Progenitor cell of endocrine pancreas (in vitro differentiated cells): ENCODE measurements at regions not wholly inside any gene's neighbourhood (a gene's known extent, or its start where the extent isn't known, plus 50 kb on each side); places are given as distances from the start of the nearest gene placed in this dataset.

Experiments
- DNase-seq: peaks from one replicate; pipeline ENCODE4 v3.0.0; 2021; ENCODE audit warnings: low spot score; ENCODE audit not compliant: unreplicated experiment
- H3K27ac Mint-ChIP-seq: 2 replicates; pipeline ENCODE4 v1.8.0; 2021; ENCODE audit warnings: mild to moderate bottlenecking, moderate library complexity, mixed read lengths
- H3K27me3 Mint-ChIP-seq: 2 replicates; pipeline ENCODE4 v1.8.0; 2021; ENCODE audit warnings: mixed read lengths
- H3K36me3 Mint-ChIP-seq: 2 replicates; pipeline ENCODE4 v1.8.0; 2022; ENCODE audit warnings: mixed read lengths; ENCODE audit not compliant: insufficient read depth
- H3K4me1 Mint-ChIP-seq: 2 replicates; pipeline ENCODE4 v1.8.0; 2021; ENCODE audit warnings: low read depth, mixed read lengths
- H3K4me3 Mint-ChIP-seq: 2 replicates; pipeline ENCODE4 v1.8.0; 2021; ENCODE audit warnings: low read depth, mild to moderate bottlenecking, moderate library complexity, mixed read lengths
- H3K9me3 Mint-ChIP-seq: 2 replicates; pipeline ENCODE4 v1.8.0; 2021; ENCODE audit warnings: low read depth, mixed read lengths
- CTCF ChIP-seq: fragments of 200-600 bp; sonication (generic); IDR thresholded peaks from one replicate; pipeline ENCODE4 v1.5.0; 2021; ENCODE audit warnings: antibody characterized with exemption, mild to moderate bottlenecking; ENCODE audit not compliant: unreplicated experiment

GRCh38 chr10:63865210-63865609 lies 344.0 kb downstream of the REEP3 start:
- Mint-ChIP-seq H3K9me3 (no peaks in the 10 kb centered on the region), H3K4me3 (no peak overlapping the region), H3K27me3 (peaks cover 26% of the 10 kb centered on the region), H3K36me3 (no peaks in the 10 kb centered on the region), H3K27ac (no peak overlapping the region), H3K4me1 (peaks cover 1% of the 10 kb centered on the region)
- peak; percentile 8 for TF ChIP-seq CTCF
- DNase-seq, result no peak

- Mint-ChIP-seq H3K36me3 (no peaks in the 10 kb centered on the region), H3K4me3 (peak overlapping the region; percentile 17), H3K27ac (no peak overlapping the region), H3K9me3 (no peaks in the 10 kb centered on the region), H3K27me3 (peaks cover 26% of the 10 kb centered on the region), H3K4me1 (peaks cover 1% of the 10 kb centered on the region)
- peak; percentile 45 for DNase-seq
- peak; percentile 82 for TF ChIP-seq CTCF
Observed at GRCh38 chr10:63866075-63866746, 345.0 kb downstream of the REEP3 start.

GRCh38 chr10:63866747-63867140 lies 345.5 kb downstream of the REEP3 start:
- no peaks in the 10 kb centered on the region for H3K9me3 Mint-ChIP-seq
- no peak overlapping the region for H3K4me3 Mint-ChIP-seq
- H3K27ac Mint-ChIP-seq, result no peak overlapping the region
- DNase-seq, result no peak
- peaks cover 1% of the 10 kb centered on the region for H3K4me1 Mint-ChIP-seq
- peak; percentile 39 for TF ChIP-seq CTCF
- H3K27me3 Mint-ChIP-seq, result peaks cover 26% of the 10 kb centered on the region
- H3K36me3 Mint-ChIP-seq, result no peaks in the 10 kb centered on the region

- H3K36me3 Mint-ChIP-seq, result peaks cover 2% of the 10 kb centered on the region
- H3K4me3 Mint-ChIP-seq, result no peak overlapping the region
- no peak for TF ChIP-seq CTCF
- no peak for DNase-seq
- peaks cover 34% of the 10 kb centered on the region for H3K9me3 Mint-ChIP-seq
- no peak overlapping the region for H3K27ac Mint-ChIP-seq
- no peaks in the 10 kb centered on the region for H3K4me1 Mint-ChIP-seq
- H3K27me3 Mint-ChIP-seq, result no peaks in the 10 kb centered on the region
Observed at GRCh38 chr10:63878428-63878827, 357.2 kb downstream of the REEP3 start.

GRCh38 chr10:63883861-63884260 lies 362.7 kb downstream of the REEP3 start:
- H3K27me3 Mint-ChIP-seq, result peaks cover 6% of the 10 kb centered on the region
- no peaks in the 10 kb centered on the region for H3K36me3 Mint-ChIP-seq
- DNase-seq, result no peak
- H3K4me3 Mint-ChIP-seq, result no peak overlapping the region
- H3K9me3 Mint-ChIP-seq, result peaks cover 22% of the 10 kb centered on the region
- no peak for TF ChIP-seq CTCF
- no peak overlapping the region for H3K27ac Mint-ChIP-seq
- no peaks in the 10 kb centered on the region for H3K4me1 Mint-ChIP-seq
